Erythroblast (primary cell): ENCODE measurements at regions not wholly inside any gene's neighbourhood (a gene's known extent, or its start where the extent isn't known, plus 50 kb on each side); places are given as distances from the start of the nearest gene placed in this dataset.

Experiments
- GATA1 ChIP-seq: IDR thresholded peaks from 2 replicates; pipeline ENCODE4 v1.6.1; 2011; ENCODE audit warnings: low read depth, mild to moderate bottlenecking, control low read depth, low read length, moderate library complexity
- POLR2A ChIP-seq: IDR thresholded peaks from 2 replicates; pipeline ENCODE4 v1.6.1; 2011; ENCODE audit warnings: mild to moderate bottlenecking, low read length

DNA sequence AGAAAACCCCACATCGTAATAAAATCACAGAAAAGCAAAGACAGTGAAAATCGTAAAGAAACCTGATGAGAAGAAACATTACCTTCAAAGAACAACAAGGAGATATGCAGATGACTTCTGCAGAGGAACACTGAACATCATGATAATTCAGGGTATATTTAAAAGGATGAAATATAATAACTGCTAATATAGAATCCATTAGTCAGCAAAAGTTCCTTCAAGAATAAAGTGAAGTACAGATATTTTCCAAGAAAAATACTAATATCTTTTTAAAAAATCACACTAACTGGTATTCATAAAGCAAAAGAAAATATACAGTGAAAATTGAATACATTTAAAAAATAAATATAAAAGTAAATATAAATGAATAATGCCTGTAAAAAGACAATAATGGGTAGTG lies 176.3 kb upstream of the VEGFC start:
- TF ChIP-seq POLR2A (no peak), GATA1 (no peak)
